ENCODE measurements at regions not wholly inside any gene's neighbourhood (a gene's known extent, or its start where the extent isn't known, plus 50 kb on each side); places are given as distances from the start of the nearest gene placed in this dataset.

- in situ Hi-C loops (cut with HindIII; ENCODE audit: low pct_unique_long_range_greater_than_20kb, low sequenced_read_pairs) = no loop called here
- DNase-seq (ENCODE audit: low read depth, low spot score) = no peak
Measured at GRCh38 chr5:5042806-5043205, 97.3 kb upstream of the ADAMTS16 start.

- no peak for DNase-seq (ENCODE audit: low read depth, low spot score)
- in situ Hi-C loops (cut with HindIII; ENCODE audit: low pct_unique_long_range_greater_than_20kb, low sequenced_read_pairs) = no loop called here
Measured at GRCh38 chr5:5043346-5043745, 96.8 kb upstream of the ADAMTS16 start.

DNA sequence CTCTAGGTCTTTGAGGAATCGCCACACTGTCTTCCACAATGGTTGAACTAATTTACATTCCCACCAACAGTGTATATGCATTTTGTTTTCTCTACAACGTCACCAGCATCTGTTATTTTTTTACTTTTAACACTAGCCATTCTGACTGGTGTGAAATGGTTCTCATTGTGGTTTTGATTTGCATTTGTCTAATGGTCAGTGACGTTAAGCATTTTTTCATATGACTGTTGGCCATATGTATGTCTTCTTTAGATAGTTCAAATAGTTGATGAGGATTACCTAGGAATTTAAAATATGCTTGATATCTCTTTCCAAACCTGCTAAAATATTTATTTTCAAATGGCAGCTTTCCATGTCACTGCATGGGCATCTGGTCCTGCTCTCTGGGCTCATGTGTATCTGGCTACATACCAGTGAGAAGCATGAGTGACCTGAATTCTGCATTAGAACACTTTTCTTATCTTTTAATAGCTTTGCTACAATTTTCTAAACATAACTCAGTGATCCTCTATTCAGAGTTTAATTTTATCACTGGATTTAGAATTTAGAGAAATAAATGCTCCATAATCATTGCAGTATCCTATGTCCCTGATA, 95.8 kb upstream of the ADAMTS16 start:
- no peak for DNase-seq (ENCODE audit: low read depth, low spot score)
- in situ Hi-C loops (cut with HindIII; ENCODE audit: low pct_unique_long_range_greater_than_20kb, low sequenced_read_pairs) = no loop called here

- DNase-seq (ENCODE audit: low read depth, low spot score) = no peak
- in situ Hi-C loops (cut with HindIII; ENCODE audit: low pct_unique_long_range_greater_than_20kb, low sequenced_read_pairs) = no loop called here
Measured at GRCh38 chr5:5046680-5047502, 93.2 kb upstream of the ADAMTS16 start.

GRCh38 chr5:5050801-5051200, 89.3 kb upstream of the ADAMTS16 start:
- in situ Hi-C loops (cut with HindIII; ENCODE audit: low pct_unique_long_range_greater_than_20kb, low sequenced_read_pairs) = no loop called here
- no peak for DNase-seq (ENCODE audit: low read depth, low spot score)

DNA sequence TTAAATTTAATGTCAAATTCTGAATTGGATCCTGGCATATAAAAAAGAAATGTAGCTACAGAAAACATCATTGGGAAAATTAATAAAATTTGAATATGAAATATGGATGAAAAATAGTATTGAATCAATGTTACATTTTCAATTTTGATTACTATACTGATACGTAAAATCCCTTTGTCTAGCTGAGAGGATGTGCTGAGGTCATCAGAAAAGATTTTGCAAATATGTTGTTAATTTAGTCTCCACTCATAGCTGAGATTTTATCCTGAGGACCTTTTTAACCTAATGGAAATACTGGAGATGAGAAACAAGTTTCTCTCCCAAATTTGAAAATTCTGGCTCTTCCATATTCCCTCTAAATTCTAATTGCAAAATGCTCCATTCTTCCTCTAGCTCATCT, 84.4 kb upstream of the ADAMTS16 start:
- DNase-seq (ENCODE audit: low read depth, low spot score) = no peak
- in situ Hi-C loops (cut with HindIII; ENCODE audit: low pct_unique_long_range_greater_than_20kb, low sequenced_read_pairs) = no loop called here

DNA sequence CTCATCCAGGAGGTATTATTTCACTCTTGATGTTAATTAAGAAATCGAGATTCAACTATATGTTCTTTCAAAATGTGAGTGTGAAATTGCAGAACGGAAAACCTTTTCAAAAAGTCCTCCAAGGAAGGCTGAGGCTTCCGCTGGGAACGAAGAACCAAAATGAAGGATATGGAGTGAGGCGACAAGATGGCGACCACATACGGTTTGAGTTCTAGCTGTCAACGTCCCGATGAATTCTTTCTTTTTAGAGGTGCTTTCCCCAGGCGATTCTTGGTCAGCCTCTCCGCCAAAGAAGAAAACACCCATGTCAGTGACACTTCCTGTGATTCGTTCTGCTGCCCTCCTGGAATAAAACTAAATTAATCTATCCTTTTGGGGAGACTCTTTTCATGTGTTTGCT, 78.3 kb upstream of the ADAMTS16 start:
- DNase-seq (ENCODE audit: low read depth, low spot score) = no peak
- in situ Hi-C loops (cut with HindIII; ENCODE audit: low pct_unique_long_range_greater_than_20kb, low sequenced_read_pairs) = no loop called here

DNA sequence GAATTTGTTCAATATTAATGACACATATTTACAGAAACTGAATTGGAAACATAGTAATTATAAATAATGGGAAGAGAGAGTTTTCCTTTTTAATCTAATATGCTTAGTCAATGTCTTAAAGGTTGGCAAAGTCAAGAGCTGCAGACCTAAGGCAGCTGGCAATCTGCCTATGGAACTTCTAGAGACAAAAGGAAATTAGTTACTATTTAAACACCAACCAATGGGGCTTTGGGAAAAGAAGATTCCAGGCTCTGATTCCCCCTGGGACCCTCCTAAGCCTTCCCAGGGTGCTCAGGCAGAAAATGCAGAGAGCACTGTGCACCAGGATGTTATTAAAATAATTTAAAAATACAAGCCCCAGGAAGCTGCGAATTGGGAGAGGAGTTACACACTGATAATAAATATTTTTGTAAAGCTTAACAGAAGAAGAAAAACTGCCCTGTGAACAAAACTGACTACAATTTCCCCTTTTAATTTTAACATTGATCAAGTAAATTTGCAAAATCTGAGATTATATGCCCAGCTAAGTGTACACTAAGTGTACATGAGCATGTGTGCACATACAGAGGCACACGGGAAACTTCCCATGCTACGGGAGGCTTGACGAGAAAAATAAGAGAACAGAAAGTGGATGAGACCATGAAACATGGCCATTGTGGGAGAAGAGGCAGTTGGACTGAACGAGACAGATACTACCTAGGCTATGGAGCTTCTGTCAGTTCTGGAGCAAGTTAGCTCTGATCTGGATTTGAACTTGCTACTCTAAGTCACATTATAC, 77.4 kb upstream of the ADAMTS16 start:
- in situ Hi-C loops (cut with HindIII; ENCODE audit: low pct_unique_long_range_greater_than_20kb, low sequenced_read_pairs) = no loop called here
- no peak for DNase-seq (ENCODE audit: low read depth, low spot score)

DNA sequence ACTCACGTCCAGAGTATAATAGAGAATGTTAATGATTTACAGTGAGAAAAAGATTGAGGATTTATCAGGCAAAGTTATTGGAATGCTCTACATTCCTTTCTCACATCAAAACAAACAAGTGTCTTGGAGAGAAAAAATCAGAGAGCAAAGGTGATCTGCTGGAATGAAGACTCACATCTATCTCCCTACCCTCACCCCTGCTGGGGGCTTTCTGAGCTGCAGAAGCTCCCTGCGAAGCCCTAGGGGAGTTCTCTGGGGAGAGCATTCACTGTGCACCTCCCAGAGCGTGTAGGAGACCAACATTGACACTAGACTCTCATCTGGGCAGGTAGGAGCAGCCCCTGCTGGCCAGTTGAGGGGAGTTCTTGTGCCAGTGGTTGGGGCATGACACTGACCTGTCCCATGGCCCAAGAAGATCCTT, 76.6 kb upstream of the ADAMTS16 start:
- in situ Hi-C loops (cut with HindIII; ENCODE audit: low pct_unique_long_range_greater_than_20kb, low sequenced_read_pairs) = no loop called here

GRCh38 chr5:5065472-5065871, 74.7 kb upstream of the ADAMTS16 start:
- in situ Hi-C loops (cut with HindIII; ENCODE audit: low pct_unique_long_range_greater_than_20kb, low sequenced_read_pairs) = no loop called here
- no peak for DNase-seq (ENCODE audit: low read depth, low spot score)

More for the DNA sequence above, 76.6 kb upstream of the ADAMTS16 start:
- DNase-seq (ENCODE audit: low read depth, low spot score) = peak; percentile 48

DNA sequence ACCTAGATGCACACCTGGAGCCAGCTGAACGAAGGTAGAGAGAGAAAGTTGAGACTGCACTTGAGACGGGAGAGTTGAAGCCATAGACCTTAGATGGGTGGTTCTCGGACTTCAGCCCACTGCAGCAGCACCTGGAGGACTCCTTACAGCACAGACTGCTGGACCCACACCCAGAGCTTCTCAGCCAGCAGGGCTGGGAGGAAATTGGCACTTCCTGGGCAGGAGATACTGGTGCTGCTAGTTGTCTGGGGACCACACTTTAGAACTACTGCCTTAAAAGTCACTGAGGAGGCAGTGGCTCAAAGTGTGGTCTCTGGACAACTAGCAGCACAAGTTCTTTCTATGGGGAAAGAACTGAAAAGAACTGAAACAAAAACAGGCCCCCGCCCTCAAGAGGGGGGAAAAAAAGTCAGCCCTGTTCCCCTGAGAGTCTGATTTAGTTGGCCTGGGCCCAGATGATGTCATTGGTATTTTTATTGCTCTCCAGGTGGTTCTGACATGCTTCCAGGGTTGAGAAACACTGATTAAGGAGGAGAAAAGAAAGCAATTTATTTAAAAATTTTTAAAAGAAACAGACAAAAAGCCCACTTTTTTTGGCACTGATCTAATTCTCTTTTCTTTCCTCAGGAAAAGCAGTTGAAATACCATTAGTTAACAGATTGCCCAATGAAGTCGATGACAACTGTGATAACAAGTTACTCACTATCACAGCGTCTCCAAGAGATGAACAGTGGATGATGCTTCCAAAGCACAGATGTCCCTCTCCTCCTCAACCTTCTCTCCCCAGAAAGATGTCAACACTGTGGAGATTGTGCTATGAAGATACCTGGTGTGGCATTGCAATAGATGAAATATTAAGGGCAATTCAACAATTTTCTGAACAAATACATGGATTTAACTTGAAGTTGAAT, 73.6 kb upstream of the ADAMTS16 start:
- no peak for DNase-seq (ENCODE audit: low read depth, low spot score)
- in situ Hi-C loops (cut with HindIII; ENCODE audit: low pct_unique_long_range_greater_than_20kb, low sequenced_read_pairs) = no loop called here

GRCh38 chr5:5069851-5070250, 70.3 kb upstream of the ADAMTS16 start:
- peak; percentile 99 for DNase-seq (ENCODE audit: low read depth, low spot score)
- in situ Hi-C loops (cut with HindIII; ENCODE audit: low pct_unique_long_range_greater_than_20kb, low sequenced_read_pairs) = no loop called here

- in situ Hi-C loops (cut with HindIII; ENCODE audit: low pct_unique_long_range_greater_than_20kb, low sequenced_read_pairs) = no loop called here
- DNase-seq (ENCODE audit: low read depth, low spot score) = no peak
Measured at GRCh38 chr5:5071554-5071953, 68.6 kb upstream of the ADAMTS16 start.

DNA sequence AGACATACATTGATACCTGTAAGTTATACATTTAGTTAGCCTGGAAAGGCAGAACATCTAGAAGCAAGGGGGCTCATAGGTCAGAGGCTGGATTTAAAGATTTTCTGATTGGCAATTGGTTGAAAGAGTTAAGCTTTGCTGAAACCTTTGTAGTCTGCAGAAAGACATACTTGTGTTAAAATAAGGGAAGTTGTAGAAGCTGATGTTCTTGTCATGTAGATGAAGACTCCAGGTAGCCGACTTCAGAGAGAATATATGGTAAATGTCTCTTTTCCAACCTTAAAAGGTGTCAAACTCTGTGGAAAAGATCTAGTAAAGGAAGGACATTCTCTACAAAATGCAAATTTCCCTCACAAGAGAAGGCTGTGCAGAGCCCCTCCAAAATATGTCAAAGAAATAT, 62.9 kb upstream of the ADAMTS16 start:
- in situ Hi-C loops (cut with HindIII; ENCODE audit: low pct_unique_long_range_greater_than_20kb, low sequenced_read_pairs) = no loop called here
- DNase-seq (ENCODE audit: low read depth, low spot score) = no peak

DNA sequence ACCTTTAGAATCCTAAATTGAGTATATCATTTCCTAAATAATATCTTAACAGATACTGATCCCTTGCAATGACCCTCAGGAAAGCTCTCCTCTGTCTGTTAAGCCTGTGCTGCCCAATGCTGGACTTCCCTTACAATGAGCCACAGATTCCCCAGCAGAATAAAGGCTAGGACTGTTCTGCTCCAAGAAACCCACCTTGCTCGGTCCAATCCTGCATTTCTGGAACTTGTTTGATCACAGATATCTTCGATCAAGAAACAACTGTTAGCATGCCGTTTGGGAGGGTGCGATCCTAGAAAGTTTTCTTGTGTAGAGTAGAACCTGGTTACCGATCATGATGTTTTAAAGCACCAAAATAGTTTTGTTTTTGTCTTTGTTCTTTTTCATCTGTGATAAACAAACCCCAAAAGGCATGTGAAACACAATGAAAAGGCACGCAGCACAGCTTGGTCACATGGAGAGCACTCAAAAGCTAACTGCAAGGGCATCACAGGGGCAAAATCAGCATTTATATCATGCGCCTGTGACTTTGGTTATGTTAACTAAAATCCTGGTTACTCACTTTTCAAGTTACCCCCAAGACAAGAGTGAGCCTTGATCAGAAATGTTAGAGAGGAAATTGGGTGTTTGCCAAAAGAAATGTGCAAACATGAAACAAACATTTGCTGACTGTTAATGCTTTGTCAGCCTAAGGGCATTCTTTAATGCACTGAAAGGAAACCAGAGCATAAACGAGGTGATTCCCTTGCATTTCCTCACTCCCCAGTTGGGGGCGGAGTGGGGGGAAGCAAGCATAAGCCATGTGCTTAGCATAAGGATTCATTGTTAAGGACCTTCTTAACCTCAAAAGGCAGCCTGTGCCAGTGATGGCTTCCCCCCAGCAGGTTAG, 61.9 kb upstream of the ADAMTS16 start:
- in situ Hi-C loops (cut with HindIII; ENCODE audit: low pct_unique_long_range_greater_than_20kb, low sequenced_read_pairs) = no loop called here
- peak; percentile 57 for DNase-seq (ENCODE audit: low read depth, low spot score)

GRCh38 chr5:5079876-5080275, 60.3 kb upstream of the ADAMTS16 start:
- in situ Hi-C loops (cut with HindIII; ENCODE audit: low pct_unique_long_range_greater_than_20kb, low sequenced_read_pairs) = no loop called here
- no peak for DNase-seq (ENCODE audit: low read depth, low spot score)

DNA sequence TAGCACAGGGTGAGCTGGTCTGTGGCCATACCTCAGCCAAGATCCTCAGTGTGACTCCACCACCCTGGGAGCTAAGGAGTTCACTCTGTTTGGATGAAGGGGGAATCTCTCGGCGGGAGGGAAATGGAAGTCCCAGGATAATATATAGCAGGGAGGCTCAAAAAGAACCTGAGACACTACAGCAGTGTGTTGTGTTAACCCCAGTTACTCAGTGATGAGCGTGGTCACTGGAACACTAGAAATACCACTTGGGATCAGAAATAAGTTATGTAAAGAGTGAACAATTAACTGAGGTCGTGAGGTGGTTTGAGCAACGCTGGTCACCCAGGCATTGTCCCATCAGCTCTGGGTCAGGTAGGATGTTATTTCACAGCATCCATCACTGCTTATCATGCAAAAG, 59.3 kb upstream of the ADAMTS16 start:
- in situ Hi-C loops (cut with HindIII; ENCODE audit: low pct_unique_long_range_greater_than_20kb, low sequenced_read_pairs) = no loop called here
- no peak for DNase-seq (ENCODE audit: low read depth, low spot score)

All from SK-MEL-5 (cell line).